ENCODE measurements at regions not wholly inside any gene's neighbourhood (a gene's known extent, or its start where the extent isn't known, plus 50 kb on each side); places are given as distances from the start of the nearest gene placed in this dataset.

DNA sequence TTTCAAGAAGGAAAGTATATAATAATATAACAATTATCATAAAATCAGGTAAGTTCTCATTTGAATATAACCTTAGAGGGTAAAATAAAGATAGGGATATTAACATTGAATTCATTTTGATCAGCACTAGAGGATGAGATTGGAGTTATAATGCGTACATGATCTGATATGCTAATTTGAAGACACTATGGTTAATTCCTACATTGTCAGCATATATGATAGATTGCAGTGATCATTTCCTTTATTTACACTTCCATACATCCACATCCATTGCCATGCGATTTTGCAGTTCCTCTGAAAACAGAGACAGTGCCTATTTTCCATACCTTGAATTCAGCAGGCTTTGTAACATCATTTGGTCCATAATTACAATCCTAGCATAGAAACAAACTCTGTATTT, 519.2 kb downstream of the CCDC85A start:
- no peaks in the 10 kb centered on the region for H3K9me3 ChIP-seq
- 80 to 92% (median 87%) methylated on average over 2 of the region's 2 CpGs for WGBS, 3 donors
- H3K27ac ChIP-seq: no peak overlapping the region
- no peaks in the 10 kb centered on the region for H3K36me3 ChIP-seq
- no peaks in the 10 kb centered on the region for H3K4me1 ChIP-seq (ENCODE audit: insufficient read depth)
- no peak for DNase-seq
- TF ChIP-seq EP300 (IDR thresholded peaks at IDR 0.05) (no peak), POLR2A (IDR thresholded peaks at IDR 0.05) (no peak)
- H3K27me3 ChIP-seq: no peaks in the 10 kb centered on the region
- intact Hi-C loops (cut with DNase I): no loop called here
- no peak overlapping the region for H3K4me3 ChIP-seq

DNA sequence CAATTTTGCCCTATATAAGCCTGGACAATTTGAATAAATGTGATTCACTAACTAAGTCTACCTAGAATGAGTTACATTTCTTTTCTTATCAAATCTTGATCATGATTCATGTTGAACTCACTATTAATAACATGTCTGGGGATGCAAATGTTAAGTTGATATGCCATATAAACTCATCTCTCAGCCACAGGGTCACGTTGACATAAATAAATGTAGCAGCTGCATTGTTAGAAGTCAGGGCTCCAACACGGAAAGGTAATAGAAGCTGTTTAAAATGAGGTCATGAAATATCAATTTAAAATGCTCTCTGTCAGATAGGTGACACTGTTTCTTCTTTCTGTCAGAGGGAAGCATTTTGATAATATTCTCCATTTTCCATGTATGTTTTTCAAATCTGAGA, 521.9 kb downstream of the CCDC85A start:
- intact Hi-C loops (cut with DNase I): no loop called here

GRCh38 chr2:56707218-56707617, 523.4 kb downstream of the CCDC85A start:
- no peaks in the 10 kb centered on the region for H3K4me1 ChIP-seq (ENCODE audit: insufficient read depth)
- DNase-seq: no peak
- H3K36me3 ChIP-seq: no peaks in the 10 kb centered on the region
- H3K4me3 ChIP-seq: no peak overlapping the region
- intact Hi-C loops (cut with DNase I): no loop called here
- no peaks in the 10 kb centered on the region for H3K9me3 ChIP-seq
- H3K27ac ChIP-seq: no peak overlapping the region
- TF ChIP-seq, protein P1, sequence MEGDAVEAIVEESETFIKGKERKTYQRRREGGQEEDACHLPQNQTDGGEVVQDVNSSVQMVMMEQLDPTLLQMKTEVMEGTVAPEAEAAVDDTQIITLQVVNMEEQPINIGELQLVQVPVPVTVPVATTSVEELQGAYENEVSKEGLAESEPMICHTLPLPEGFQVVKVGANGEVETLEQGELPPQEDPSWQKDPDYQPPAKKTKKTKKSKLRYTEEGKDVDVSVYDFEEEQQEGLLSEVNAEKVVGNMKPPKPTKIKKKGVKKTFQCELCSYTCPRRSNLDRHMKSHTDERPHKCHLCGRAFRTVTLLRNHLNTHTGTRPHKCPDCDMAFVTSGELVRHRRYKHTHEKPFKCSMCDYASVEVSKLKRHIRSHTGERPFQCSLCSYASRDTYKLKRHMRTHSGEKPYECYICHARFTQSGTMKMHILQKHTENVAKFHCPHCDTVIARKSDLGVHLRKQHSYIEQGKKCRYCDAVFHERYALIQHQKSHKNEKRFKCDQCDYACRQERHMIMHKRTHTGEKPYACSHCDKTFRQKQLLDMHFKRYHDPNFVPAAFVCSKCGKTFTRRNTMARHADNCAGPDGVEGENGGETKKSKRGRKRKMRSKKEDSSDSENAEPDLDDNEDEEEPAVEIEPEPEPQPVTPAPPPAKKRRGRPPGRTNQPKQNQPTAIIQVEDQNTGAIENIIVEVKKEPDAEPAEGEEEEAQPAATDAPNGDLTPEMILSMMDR (IDR thresholded peaks at IDR 0.05): no peak
- TF ChIP-seq EP300 (IDR thresholded peaks at IDR 0.05) (no peak), POLR2A (IDR thresholded peaks at IDR 0.05) (no peak)
- H3K27me3 ChIP-seq: no peaks in the 10 kb centered on the region
- WGBS, 3 donors: 73 to 79% (median 77%) methylated on average over 3 of the region's 3 CpGs

More for the DNA sequence above, 521.9 kb downstream of the CCDC85A start:
- Histone ChIP-seq H3K27ac (no peak overlapping the region), H3K9me3 (no peaks in the 10 kb centered on the region), H3K4me1 (ENCODE audit: insufficient read depth) (no peaks in the 10 kb centered on the region), H3K36me3 (no peaks in the 10 kb centered on the region), H3K4me3 (no peak overlapping the region), H3K27me3 (no peaks in the 10 kb centered on the region)
- 45 to 57% (median 48%) methylated on average over 2 of the region's 2 CpGs for WGBS, 3 donors
- DNase-seq: no peak
- TF ChIP-seq, protein P1 (IDR thresholded peaks at IDR 0.05): no peak
- TF ChIP-seq EP300 (IDR thresholded peaks at IDR 0.05) (no peak), POLR2A (IDR thresholded peaks at IDR 0.05) (no peak)

GRCh38 chr2:56707650-56708049, 523.9 kb downstream of the CCDC85A start:
- no peaks in the 10 kb centered on the region for H3K9me3 ChIP-seq
- H3K27me3 ChIP-seq: no peaks in the 10 kb centered on the region
- H3K27ac ChIP-seq: no peak overlapping the region
- intact Hi-C loops (cut with DNase I): no loop called here
- H3K36me3 ChIP-seq: no peaks in the 10 kb centered on the region
- 78 to 84% (median 79%) methylated on average over 2 of the region's 2 CpGs for WGBS, 3 donors
- DNase-seq: no peak
- no peaks in the 10 kb centered on the region for H3K4me1 ChIP-seq (ENCODE audit: insufficient read depth)
- H3K4me3 ChIP-seq: no peak overlapping the region
- TF ChIP-seq EP300 (IDR thresholded peaks at IDR 0.05) (no peak), POLR2A (IDR thresholded peaks at IDR 0.05) (no peak)

GRCh38 chr2:56709181-56709580, 525.4 kb downstream of the CCDC85A start:
- no peak overlapping the region for H3K4me3 ChIP-seq
- H3K27me3 ChIP-seq: no peaks in the 10 kb centered on the region
- intact Hi-C loops (cut with DNase I): no loop called here
- 18 to 47% (median 31%) methylated on average over 3 of the region's 3 CpGs for WGBS, 3 donors
- TF ChIP-seq, protein P1 (IDR thresholded peaks at IDR 0.05): no peak
- no peak for TF ChIP-seq POLR2A (IDR thresholded peaks at IDR 0.05)
- no peak for TF ChIP-seq EP300 (IDR thresholded peaks at IDR 0.05)
- no peak for DNase-seq
- no peaks in the 10 kb centered on the region for H3K36me3 ChIP-seq
- no peaks in the 10 kb centered on the region for H3K4me1 ChIP-seq (ENCODE audit: insufficient read depth)
- no peak overlapping the region for H3K27ac ChIP-seq
- no peaks in the 10 kb centered on the region for H3K9me3 ChIP-seq

Data from ovary (tissue), 7 donors.